Activated CD4-positive, alpha-beta T cell treated with anti-CD3 and anti-CD28 coated beads for 48 hours (primary cell): ENCODE measurements at regions not wholly inside any gene's neighbourhood (a gene's known extent, or its start where the extent isn't known, plus 50 kb on each side); places are given as distances from the start of the nearest gene placed in this dataset.
"Not testable (repeated sequence)": the region's sequence is repeated elsewhere in the genome, so short reads cannot be mapped to it uniquely, and the experiment has no call there.

Source experiments
- DNase-seq: peaks from one replicate; pipeline ENCODE4 v3.0.0-alpha.2; 2020

GRCh38 chr4:138344851-138345250 is 102.7 kb upstream of the SLC7A11 start:
- DNase-seq: no peak

GRCh38 chr4:138344054-138344453 is 101.9 kb upstream of the SLC7A11 start:
- no peak for DNase-seq

- no peak for DNase-seq
Observed at GRCh38 chr4:138341739-138342415, 99.7 kb upstream of the SLC7A11 start.

GRCh38 chr4:138338840-138339239 is 96.7 kb upstream of the SLC7A11 start:
- DNase-seq: no peak

GRCh38 chr4:138338222-138338621 is 96.1 kb upstream of the SLC7A11 start:
- not testable (repeated sequence) for DNase-seq

GRCh38 chr4:138334346-138335016 is 92.3 kb upstream of the SLC7A11 start:
- no peak for DNase-seq

- not testable (repeated sequence) for DNase-seq
Observed at GRCh38 chr4:138332415-138332814, 90.3 kb upstream of the SLC7A11 start.

- DNase-seq: no peak
Observed at GRCh38 chr4:138330531-138330930, 88.4 kb upstream of the SLC7A11 start.

- DNase-seq: no peak
Observed at GRCh38 chr4:138329506-138330070, 87.4 kb upstream of the SLC7A11 start.

GRCh38 chr4:138327338-138327737 is 85.2 kb upstream of the SLC7A11 start:
- DNase-seq: no peak

- no peak for DNase-seq
Observed at GRCh38 chr4:138320831-138321230, 78.7 kb upstream of the SLC7A11 start.

GRCh38 chr4:138320030-138320429 is 77.9 kb upstream of the SLC7A11 start:
- no peak for DNase-seq

GRCh38 chr4:138317175-138317748 is 75.1 kb upstream of the SLC7A11 start:
- DNase-seq: no peak

- no peak for DNase-seq
Observed at GRCh38 chr4:138312536-138312911, 70.4 kb upstream of the SLC7A11 start.

- no peak for DNase-seq
Observed at GRCh38 chr4:138311771-138312535, 69.8 kb upstream of the SLC7A11 start.

- no peak for DNase-seq
Observed at GRCh38 chr4:138310991-138311390, 68.8 kb upstream of the SLC7A11 start.

GRCh38 chr4:138310498-138310897 is 68.3 kb upstream of the SLC7A11 start:
- DNase-seq: no peak

GRCh38 chr4:138308356-138308755 is 66.2 kb upstream of the SLC7A11 start:
- no peak for DNase-seq

GRCh38 chr4:138307319-138307718 is 65.2 kb upstream of the SLC7A11 start:
- DNase-seq: no peak

- no peak for DNase-seq
Observed at GRCh38 chr4:138305050-138305449, 62.9 kb upstream of the SLC7A11 start.

- no peak for DNase-seq
Observed at GRCh38 chr4:138301536-138301935, 59.4 kb upstream of the SLC7A11 start.

- no peak for DNase-seq
Observed at GRCh38 chr4:138300616-138301015, 58.5 kb upstream of the SLC7A11 start.

- no peak for DNase-seq
Observed at GRCh38 chr4:138299881-138300280, 57.7 kb upstream of the SLC7A11 start.
